ENCODE measurements at regions not wholly inside any gene's neighbourhood (a gene's known extent, or its start where the extent isn't known, plus 50 kb on each side); places are given as distances from the start of the nearest gene placed in this dataset.

- DNase-seq, result no peak
Measured at GRCh38 chr5:167780177-167780576, 511.3 kb upstream of the WWC1 start.

GRCh38 chr5:167783145-167783817 lies 508.2 kb upstream of the WWC1 start:
- no peak for DNase-seq

GRCh38 chr5:167785106-167785505 lies 506.3 kb upstream of the WWC1 start:
- DNase-seq, result no peak

GRCh38 chr5:167785901-167786300 lies 505.5 kb upstream of the WWC1 start:
- DNase-seq, result no peak

GRCh38 chr5:167786871-167787578 lies 504.4 kb upstream of the WWC1 start:
- DNase-seq, result no peak

- DNase-seq, result no peak
Measured at GRCh38 chr5:167790045-167790444, 501.4 kb upstream of the WWC1 start.

- DNase-seq, result no peak
Measured at GRCh38 chr5:167790462-167791260, 500.8 kb upstream of the WWC1 start.

- DNase-seq, result no peak
Measured at GRCh38 chr5:167792514-167792913, 498.9 kb upstream of the WWC1 start.

- no peak for DNase-seq
Measured at GRCh38 chr5:167793700-167794099, 497.7 kb upstream of the WWC1 start.

GRCh38 chr5:167794121-167794520 lies 497.3 kb upstream of the WWC1 start:
- DNase-seq, result no peak

GRCh38 chr5:167796672-167797071 lies 494.8 kb upstream of the WWC1 start:
- no peak for DNase-seq

- no peak for DNase-seq
Measured at GRCh38 chr5:167797933-167798332, 493.5 kb upstream of the WWC1 start.

- no peak for DNase-seq
Measured at GRCh38 chr5:167798448-167798847, 493.0 kb upstream of the WWC1 start.

- no peak for DNase-seq
Measured at GRCh38 chr5:167800427-167800826, 491.0 kb upstream of the WWC1 start.

GRCh38 chr5:167801999-167802398 lies 489.4 kb upstream of the WWC1 start:
- DNase-seq, result no peak

GRCh38 chr5:167802755-167803431 lies 488.6 kb upstream of the WWC1 start:
- DNase-seq, result no peak

- DNase-seq, result no peak
Measured at GRCh38 chr5:167804512-167805220, 486.8 kb upstream of the WWC1 start.

GRCh38 chr5:167810573-167810972 lies 480.9 kb upstream of the WWC1 start:
- DNase-seq, result no peak

GRCh38 chr5:167812871-167813270 lies 478.6 kb upstream of the WWC1 start:
- no peak for DNase-seq

- DNase-seq, result no peak
Measured at GRCh38 chr5:167813389-167813788, 478.1 kb upstream of the WWC1 start.

GRCh38 chr5:167814040-167814439 lies 477.4 kb upstream of the WWC1 start:
- DNase-seq, result no peak

GRCh38 chr5:167814828-167815227 lies 476.6 kb upstream of the WWC1 start:
- DNase-seq, result no peak

Measured in right kidney (tissue), 1 donor.